SK-N-SH treated with all-trans-retinoic acid at 6 μM for 48 hours (cell line): ENCODE measurements at regions not wholly inside any gene's neighbourhood (a gene's known extent, or its start where the extent isn't known, plus 50 kb on each side); places are given as distances from the start of the nearest gene placed in this dataset.

ENCODE experiments used
- ATAC-seq: fragments of 200-7000 bp; cut with Tn5 transposase; 3 replicates; pipeline ENCODE4 v1.9.1; 2020; ENCODE audit warnings: mild to moderate bottlenecking, moderate library complexity
- BACH2 ChIP-seq: fragments of 250-450 bp; sonication (Bioruptor Pico); IDR thresholded peaks from 2 replicates; pipeline ENCODE4 v1.9.0; 2021; ENCODE audit warnings: mild to moderate bottlenecking, borderline replicate concordance
- CSDC2 ChIP-seq: fragments of 250-450 bp; sonication (Bioruptor Pico); IDR thresholded peaks from 2 replicates; pipeline ENCODE4 v1.5.0; 2020; ENCODE audit warnings: mild to moderate bottlenecking, moderate library complexity
- ESRRG ChIP-seq: fragments of 250-450 bp; sonication (Bioruptor Pico); IDR thresholded peaks from 2 replicates; pipeline ENCODE4 v1.6.1; 2021; ENCODE audit warnings: mild to moderate bottlenecking
- GLIS3 ChIP-seq: fragments of 250-450 bp; sonication (Bioruptor Pico); IDR thresholded peaks from 2 replicates; pipeline ENCODE4 v1.5.0; 2020; ENCODE audit warnings: mild to moderate bottlenecking, moderate library complexity
- ISL1 ChIP-seq: fragments of 250-450 bp; sonication (Bioruptor Pico); IDR thresholded peaks from 2 replicates; pipeline ENCODE4 v2.1.2; 2022; ENCODE audit warnings: mild to moderate bottlenecking, moderate library complexity
- POU6F1 ChIP-seq: fragments of 250-450 bp; sonication (Bioruptor Pico); IDR thresholded peaks from 2 replicates; pipeline ENCODE4 v1.8.0; 2021; ENCODE audit warnings: low read depth, mild to moderate bottlenecking, moderate library complexity, borderline replicate concordance
- PPARA ChIP-seq: fragments of 250-450 bp; sonication (Bioruptor Pico); IDR thresholded peaks from 2 replicates; pipeline ENCODE4 v1.5.0; 2020; ENCODE audit warnings: mild to moderate bottlenecking, borderline replicate concordance
- RARB ChIP-seq: fragments of 250-450 bp; sonication (Bioruptor Pico); IDR thresholded peaks from 2 replicates; pipeline ENCODE4 v1.8.0; 2021; ENCODE audit warnings: mild to moderate bottlenecking, moderate library complexity
- SNAI2 ChIP-seq: fragments of 250-450 bp; sonication (Bioruptor Pico); IDR thresholded peaks from 2 replicates; pipeline ENCODE4 v1.5.0; 2020; ENCODE audit warnings: mild to moderate bottlenecking, moderate library complexity
- TCF4 ChIP-seq: fragments of 250-450 bp; sonication (Bioruptor Pico); IDR thresholded peaks from 2 replicates; pipeline ENCODE4 v1.8.0; 2021; ENCODE audit warnings: mild to moderate bottlenecking, moderate library complexity, borderline replicate concordance
- TSHZ2 ChIP-seq: fragments of 250-450 bp; sonication (Bioruptor Pico); IDR thresholded peaks from 2 replicates; pipeline ENCODE4 v1.5.0; 2020; ENCODE audit warnings: mild to moderate bottlenecking, moderate library complexity
- ZFP3 ChIP-seq: fragments of 250-450 bp; sonication (Bioruptor Pico); IDR thresholded peaks from 2 replicates; pipeline ENCODE4 v1.5.0; 2020; ENCODE audit warnings: mild to moderate bottlenecking, moderate library complexity
- ZFP30 ChIP-seq: fragments of 450-650 bp; formaldehyde crosslinking; IDR thresholded peaks from 2 replicates; pipeline ENCODE4 v1.5.0; 2022; ENCODE audit warnings: mild to moderate bottlenecking, moderate library complexity
- ZNF565 ChIP-seq: fragments of 450-650 bp; formaldehyde crosslinking; conservative IDR thresholded peaks from 2 replicates; pipeline ENCODE4 v1.5.0; 2020; ENCODE audit warnings: low read depth, mild to moderate bottlenecking, moderate library complexity
- ZNF70 ChIP-seq: fragments of 450-650 bp; formaldehyde crosslinking; IDR thresholded peaks from 2 replicates; pipeline ENCODE4 v1.5.0; 2020; ENCODE audit warnings: mild to moderate bottlenecking, moderate library complexity
- ZNF8 ChIP-seq: fragments of 450-650 bp; formaldehyde crosslinking; IDR thresholded peaks from 2 replicates; pipeline ENCODE4 v1.5.0; 2020; ENCODE audit warnings: mild to moderate bottlenecking, moderate library complexity
- TF ChIP-seq, protein P1 (sequence below): fragments of 250-450 bp; sonication (Bioruptor Pico); IDR thresholded peaks from 2 replicates; pipeline ENCODE4 v1.5.1; 2021; ENCODE audit warnings: mild to moderate bottlenecking, moderate library complexity
- TF ChIP-seq, protein P2 (sequence below): fragments of 250-450 bp; sonication (Bioruptor Pico); IDR thresholded peaks from 2 replicates; pipeline ENCODE4 v1.5.1; 2020; ENCODE audit warnings: low read depth, mild to moderate bottlenecking, moderate library complexity

DNA sequence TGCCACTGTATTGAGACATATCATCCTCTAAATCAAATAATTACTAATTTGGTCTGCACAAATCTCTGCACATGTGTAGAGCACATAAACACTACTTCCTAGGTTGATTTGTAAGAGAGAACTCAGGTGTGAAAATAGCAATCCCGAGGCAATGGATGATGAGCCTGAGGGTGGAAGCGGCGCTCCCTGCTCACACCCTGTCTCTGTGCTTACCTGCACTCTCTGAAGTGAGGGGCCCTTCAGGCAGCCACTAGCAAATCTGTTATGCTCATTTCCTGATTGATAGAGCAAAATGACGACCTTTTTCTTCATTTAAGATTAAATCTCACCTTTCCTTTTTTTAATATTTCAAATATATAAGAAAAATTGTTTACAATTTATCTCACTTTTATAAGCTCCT lies 1995.7 kb upstream of the AGA start:
- no peak for ATAC-seq

GRCh38 chr4:179441596-179441995 lies 1999.4 kb upstream of the AGA start:
- TF ChIP-seq TSHZ2 (CRISPR knock-in tag) = no peak
- no peak for TF ChIP-seq ZFP3 (CRISPR knock-in tag)
- TF ChIP-seq ESRRG (CRISPR knock-in tag) = no peak
- TF ChIP-seq ZFP30 = no peak
- TF ChIP-seq BACH2 = no peak
- no peak for TF ChIP-seq TCF4 (CRISPR knock-in tag)
- TF ChIP-seq ZNF565 (CRISPR knock-in tag) = no peak
- TF ChIP-seq GLIS3 (CRISPR knock-in tag) = no peak
- no peak for TF ChIP-seq RARB
- no peak for TF ChIP-seq POU6F1
- TF ChIP-seq PPARA = no peak
- no peak for TF ChIP-seq ISL1
- no peak for TF ChIP-seq CSDC2 (CRISPR knock-in tag)
- no peak for ATAC-seq

More for the DNA sequence above, 1995.7 kb upstream of the AGA start:
- TF ChIP-seq, protein P1, sequence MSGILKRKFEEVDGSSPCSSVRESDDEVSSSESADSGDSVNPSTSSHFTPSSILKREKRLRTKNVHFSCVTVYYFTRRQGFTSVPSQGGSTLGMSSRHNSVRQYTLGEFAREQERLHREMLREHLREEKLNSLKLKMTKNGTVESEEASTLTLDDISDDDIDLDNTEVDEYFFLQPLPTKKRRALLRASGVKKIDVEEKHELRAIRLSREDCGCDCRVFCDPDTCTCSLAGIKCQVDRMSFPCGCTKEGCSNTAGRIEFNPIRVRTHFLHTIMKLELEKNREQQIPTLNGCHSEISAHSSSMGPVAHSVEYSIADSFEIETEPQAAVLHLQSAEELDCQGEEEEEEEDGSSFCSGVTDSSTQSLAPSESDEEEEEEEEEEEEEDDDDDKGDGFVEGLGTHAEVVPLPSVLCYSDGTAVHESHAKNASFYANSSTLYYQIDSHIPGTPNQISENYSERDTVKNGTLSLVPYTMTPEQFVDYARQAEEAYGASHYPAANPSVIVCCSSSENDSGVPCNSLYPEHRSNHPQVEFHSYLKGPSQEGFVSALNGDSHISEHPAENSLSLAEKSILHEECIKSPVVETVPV (CRISPR knock-in tag) = no peak
- TF ChIP-seq ZNF70 = no peak

GRCh38 chr4:179447308-179447707 lies 2005.1 kb upstream of the AGA start:
- ATAC-seq = no peak
- TF ChIP-seq ZFP30 (no peak), ZNF8 (CRISPR knock-in tag) (no peak), TSHZ2 (CRISPR knock-in tag) (no peak), SNAI2 (CRISPR knock-in tag) (no peak), PPARA (no peak), TCF4 (CRISPR knock-in tag) (no peak)
- TF ChIP-seq, protein P1 (CRISPR knock-in tag) = no peak
- TF ChIP-seq, protein P2, sequence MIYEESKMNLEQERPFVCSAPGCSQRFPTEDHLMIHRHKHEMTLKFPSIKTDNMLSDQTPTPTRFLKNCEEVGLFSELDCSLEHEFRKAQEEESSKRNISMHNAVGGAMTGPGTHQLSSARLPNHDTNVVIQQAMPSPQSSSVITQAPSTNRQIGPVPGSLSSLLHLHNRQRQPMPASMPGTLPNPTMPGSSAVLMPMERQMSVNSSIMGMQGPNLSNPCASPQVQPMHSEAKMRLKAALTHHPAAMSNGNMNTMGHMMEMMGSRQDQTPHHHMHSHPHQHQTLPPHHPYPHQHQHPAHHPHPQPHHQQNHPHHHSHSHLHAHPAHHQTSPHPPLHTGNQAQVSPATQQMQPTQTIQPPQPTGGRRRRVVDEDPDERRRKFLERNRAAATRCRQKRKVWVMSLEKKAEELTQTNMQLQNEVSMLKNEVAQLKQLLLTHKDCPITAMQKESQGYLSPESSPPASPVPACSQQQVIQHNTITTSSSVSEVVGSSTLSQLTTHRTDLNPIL (CRISPR knock-in tag) = no peak
